ENCODE measurements at regions not wholly inside any gene's neighbourhood (a gene's known extent, or its start where the extent isn't known, plus 50 kb on each side); places are given as distances from the start of the nearest gene placed in this dataset.

DNA sequence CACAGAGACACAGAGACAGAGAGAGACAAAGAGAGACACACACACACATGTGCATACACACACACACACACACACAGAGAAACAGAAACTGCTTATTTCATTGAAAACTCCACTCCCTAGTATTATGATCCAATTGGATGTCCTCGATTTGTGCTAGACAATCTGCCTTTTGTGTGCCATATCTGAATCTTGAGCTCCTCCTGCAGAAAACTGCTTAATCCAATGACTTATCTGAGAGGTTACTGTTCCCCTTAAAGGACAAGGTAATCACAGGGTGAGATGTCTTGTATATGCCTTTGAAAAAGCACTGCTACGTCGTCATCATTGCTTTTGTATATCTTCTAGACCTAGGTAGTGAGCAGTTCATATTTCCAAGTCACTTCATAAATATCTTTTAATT, 371.5 kb downstream of the LRIG3 start:
- TF ChIP-seq, protein P1, sequence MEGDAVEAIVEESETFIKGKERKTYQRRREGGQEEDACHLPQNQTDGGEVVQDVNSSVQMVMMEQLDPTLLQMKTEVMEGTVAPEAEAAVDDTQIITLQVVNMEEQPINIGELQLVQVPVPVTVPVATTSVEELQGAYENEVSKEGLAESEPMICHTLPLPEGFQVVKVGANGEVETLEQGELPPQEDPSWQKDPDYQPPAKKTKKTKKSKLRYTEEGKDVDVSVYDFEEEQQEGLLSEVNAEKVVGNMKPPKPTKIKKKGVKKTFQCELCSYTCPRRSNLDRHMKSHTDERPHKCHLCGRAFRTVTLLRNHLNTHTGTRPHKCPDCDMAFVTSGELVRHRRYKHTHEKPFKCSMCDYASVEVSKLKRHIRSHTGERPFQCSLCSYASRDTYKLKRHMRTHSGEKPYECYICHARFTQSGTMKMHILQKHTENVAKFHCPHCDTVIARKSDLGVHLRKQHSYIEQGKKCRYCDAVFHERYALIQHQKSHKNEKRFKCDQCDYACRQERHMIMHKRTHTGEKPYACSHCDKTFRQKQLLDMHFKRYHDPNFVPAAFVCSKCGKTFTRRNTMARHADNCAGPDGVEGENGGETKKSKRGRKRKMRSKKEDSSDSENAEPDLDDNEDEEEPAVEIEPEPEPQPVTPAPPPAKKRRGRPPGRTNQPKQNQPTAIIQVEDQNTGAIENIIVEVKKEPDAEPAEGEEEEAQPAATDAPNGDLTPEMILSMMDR (IDR thresholded peaks at IDR 0.05; ENCODE audit: insufficient read depth, low read length): no peak
- TF ChIP-seq POLR2AphosphoS5 (IDR thresholded peaks at IDR 0.05; ENCODE audit: low read depth) (no peak), GABPA (IDR thresholded peaks at IDR 0.05; ENCODE audit: low read depth) (no peak)

Measured in HL-60 (cell line).